Cerebellar cortex (tissue), 1 donor: ENCODE measurements at regions not wholly inside any gene's neighbourhood (a gene's known extent, or its start where the extent isn't known, plus 50 kb on each side); places are given as distances from the start of the nearest gene placed in this dataset.
A peak's percentile ranks its signal among the peaks of the same experiment; 100 is the strongest.
"Not testable (repeated sequence)": the region's sequence is repeated elsewhere in the genome, so short reads cannot be mapped to it uniquely, and the experiment has no call there.

Experiments used
- DNase-seq: peaks from one replicate; pipeline ENCODE4 v3.0.0-alpha.2; 2015; ENCODE audit warnings: low spot score

DNA sequence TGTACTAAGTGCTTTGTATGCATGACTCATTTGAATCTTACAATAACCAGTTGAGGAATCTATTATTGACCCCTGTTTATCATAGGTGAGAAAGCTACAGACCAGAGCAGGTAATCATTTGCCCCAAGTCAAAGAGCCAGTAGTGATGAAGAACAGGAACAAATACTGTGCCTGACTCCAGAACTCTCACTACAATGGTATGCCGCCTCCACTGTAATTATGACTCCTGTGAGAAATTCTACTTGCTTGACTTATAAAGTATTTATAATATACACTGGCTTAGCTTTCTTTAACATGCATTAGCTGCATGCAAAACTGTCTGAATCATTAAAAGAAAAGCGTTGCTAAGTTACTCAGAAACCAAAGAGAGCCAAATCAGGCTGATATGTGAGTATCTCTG is 92.6 kb downstream of the ZNF281 start:
- no peak for DNase-seq

DNA sequence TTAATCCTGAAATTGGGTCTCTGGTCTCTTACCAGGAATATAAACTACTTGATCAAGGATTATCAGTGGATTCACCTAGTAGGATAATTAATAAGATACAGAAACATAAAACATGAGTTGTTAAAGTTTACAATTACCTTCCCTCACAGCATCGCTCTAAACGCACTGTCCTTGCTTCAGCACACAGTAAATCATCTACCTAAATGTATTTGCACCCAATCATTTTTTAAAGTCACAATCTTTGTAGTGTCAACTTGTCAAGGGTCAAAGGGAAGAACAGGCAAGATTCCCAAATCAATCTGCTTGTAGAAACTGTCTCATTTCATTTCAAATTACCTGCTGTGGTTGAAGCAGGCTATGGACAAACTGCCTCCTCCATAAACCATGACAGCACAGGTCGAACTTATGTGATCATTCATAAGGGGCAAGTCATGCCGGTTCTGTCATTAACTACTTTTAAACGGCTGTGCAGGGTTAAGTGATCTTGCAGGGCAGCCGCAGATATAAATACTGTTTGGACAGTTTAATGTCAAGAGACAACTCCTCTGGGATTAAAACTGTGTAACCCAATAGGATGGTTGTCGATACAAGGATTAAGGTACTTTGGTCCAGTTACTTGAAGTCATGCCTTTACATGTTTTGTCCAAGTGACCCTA is 93.6 kb downstream of the ZNF281 start:
- DNase-seq: no peak

DNA sequence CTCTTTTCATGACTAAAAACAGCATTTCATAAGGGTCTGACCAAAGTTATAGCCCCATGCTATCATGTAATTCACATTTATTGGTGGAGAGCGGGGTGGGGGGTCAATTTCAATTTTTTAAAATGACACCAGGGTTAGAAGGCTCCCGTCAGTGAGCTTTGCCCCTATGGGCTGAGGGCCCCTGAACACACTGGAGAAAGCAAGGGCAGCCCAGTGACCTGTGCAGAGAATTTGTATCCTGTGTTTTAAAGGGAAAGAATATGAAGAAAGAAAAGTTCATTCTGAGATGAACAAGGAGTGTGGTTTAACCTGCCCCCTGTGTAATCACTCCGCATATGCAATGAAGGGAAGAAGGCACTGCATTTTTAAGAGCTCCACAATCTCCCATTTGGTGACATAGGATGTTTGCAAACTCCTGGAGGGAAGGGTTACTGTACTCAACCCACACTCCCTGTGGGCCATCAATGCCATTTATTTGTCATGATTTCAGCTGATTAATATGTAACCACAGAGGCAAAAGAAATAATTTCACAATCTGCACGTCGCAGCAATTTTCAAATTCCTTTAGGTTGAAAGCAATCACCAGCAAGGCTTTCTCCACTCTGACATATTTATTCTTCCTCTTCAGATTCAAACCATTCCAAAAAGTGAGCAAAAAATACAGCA is 95.6 kb downstream of the ZNF281 start:
- DNase-seq: no peak

DNA sequence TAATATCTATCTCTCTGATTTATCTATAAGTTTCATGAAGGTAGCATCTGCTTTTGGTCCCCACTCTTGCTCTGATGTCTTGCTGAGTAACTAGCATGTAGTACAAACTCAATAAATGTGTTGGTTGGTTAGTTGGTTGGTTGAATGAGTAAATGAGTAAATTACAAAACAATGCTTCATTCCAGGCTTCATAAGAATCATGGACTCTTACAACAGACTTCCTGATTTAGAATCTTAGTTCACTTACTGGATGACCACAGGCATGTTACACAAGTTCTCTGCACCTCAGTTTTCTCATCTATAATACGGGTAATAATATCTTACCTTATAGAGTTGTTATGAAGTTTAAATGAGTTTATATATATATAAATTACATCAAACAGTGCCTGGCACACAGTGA is 98.6 kb downstream of the ZNF281 start:
- no peak for DNase-seq

DNA sequence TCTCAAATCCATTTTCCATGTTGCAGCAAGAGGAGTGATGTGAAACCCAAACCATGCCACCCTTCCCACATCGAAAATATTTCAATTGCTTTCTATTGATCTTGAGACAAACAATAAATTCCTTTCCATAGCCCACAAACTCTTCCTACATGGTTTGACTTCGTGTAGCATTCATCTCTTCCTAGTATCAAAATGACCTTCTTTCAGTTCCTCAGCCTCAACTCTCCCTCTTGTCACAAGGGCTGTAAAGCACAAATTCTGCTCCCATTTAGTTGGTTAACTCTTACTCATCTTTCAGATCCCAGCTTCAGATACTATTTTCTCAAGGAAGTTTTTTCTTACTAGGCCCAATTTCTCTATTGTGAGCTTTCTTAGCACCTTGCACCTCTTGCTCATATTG is 99.0 kb downstream of the ZNF281 start:
- no peak for DNase-seq

DNA sequence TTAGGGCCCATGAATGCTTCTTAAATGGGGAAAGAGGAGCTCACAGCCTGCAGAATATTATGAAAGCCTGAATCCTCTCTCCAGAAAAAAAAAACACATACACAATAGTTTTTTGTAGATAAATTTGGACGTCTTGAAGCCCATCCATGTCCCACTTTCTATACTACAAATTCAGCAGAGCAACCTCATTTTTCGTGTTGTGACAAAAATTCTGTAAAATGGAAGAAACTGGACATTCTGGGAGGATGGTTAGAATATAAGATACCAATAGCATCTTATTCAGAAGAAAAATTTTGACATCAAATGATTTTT is 102.1 kb downstream of the ZNF281 start:
- DNase-seq: no peak

DNA sequence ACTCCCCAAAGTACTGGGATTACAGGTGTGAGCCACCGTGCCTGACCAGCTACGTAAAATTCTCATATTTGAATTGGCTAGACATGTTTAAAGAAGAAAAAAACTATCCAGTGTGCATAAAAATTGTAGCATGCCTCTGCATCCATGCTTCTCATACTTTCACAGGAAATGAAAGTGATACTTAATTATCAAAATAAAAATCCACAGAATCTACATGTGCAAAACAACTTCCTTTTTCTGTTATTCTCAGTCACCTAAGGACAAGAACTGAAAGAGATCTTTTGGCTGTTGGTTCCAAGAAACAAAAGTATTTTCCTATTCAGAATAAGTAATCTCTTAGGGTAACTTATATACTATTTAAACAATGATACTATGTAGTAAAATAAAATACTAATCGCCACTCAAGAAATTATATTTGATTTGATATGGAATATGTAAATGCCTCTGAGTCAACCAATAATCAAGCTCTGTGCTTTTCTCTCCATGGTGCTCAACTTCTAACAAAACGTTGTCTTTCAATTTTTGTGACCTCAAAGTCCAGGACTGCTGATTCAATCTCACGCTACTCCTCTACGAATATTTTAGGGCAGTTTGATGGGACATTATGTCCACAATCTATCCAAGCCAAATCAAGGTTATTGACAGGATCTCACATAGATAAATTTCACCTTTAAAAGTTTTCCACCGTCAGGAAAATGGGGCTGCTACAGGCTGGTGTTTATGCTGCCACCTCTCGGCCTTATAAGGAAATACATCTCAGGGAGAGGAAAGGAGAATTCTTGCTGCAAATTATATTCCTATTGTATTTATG is 102.7 kb downstream of the ZNF281 start:
- DNase-seq: peak; percentile 20

DNA sequence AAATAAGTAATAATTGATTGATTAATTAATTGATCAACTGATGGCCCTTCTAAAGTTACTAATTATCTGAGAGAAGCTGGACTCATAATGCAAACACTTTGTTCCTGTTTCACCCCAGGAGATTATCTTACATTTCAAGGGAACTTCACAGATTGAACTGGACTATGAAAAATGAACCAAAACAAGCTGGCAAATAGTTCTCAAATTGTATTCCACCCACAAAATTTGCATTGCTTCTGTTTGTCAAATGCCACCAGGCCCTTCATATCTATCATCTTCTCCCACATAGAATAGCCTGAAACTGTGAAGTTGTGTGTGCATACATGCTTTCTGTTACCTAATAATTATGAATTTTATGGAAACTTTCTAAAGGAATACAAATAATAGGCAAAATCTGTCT is 104.0 kb downstream of the ZNF281 start:
- DNase-seq: no peak

DNA sequence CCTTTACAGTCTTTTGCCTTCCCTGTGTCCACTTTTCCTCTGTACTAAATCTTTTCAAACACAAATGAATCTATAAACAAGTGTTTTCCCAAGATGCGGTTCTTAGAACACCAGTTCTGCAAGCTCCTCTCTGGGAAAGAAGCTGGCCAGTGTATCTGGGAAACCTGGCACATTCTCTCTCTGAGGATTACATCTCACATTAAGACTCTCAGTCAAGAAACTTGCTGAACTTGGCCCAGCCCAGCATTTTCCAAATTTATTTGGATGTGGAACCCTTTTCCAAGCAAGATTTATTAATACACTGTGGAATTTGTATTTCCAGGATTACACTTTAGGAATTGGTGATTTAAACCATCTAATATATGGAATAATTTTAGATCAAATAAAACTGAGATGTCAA is 105.7 kb downstream of the ZNF281 start:
- no peak for DNase-seq

DNA sequence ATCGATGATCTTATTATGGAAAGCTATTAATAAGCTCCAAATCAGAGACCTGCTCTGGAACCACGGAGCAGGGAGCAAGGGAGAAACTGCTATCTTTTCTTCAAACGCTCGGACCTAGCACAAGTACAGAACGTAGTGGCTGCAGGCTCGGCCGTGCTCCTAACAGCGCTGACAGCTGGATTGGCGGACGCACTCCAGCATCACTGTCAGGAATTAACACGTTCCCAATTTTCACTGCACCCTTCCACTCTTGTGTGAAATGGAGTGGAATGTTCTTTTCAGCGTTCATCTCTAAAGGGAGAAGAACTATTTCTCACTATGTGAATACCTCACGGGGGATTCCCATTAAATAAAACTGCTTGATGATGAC is 106.9 kb downstream of the ZNF281 start:
- DNase-seq: no peak

DNA sequence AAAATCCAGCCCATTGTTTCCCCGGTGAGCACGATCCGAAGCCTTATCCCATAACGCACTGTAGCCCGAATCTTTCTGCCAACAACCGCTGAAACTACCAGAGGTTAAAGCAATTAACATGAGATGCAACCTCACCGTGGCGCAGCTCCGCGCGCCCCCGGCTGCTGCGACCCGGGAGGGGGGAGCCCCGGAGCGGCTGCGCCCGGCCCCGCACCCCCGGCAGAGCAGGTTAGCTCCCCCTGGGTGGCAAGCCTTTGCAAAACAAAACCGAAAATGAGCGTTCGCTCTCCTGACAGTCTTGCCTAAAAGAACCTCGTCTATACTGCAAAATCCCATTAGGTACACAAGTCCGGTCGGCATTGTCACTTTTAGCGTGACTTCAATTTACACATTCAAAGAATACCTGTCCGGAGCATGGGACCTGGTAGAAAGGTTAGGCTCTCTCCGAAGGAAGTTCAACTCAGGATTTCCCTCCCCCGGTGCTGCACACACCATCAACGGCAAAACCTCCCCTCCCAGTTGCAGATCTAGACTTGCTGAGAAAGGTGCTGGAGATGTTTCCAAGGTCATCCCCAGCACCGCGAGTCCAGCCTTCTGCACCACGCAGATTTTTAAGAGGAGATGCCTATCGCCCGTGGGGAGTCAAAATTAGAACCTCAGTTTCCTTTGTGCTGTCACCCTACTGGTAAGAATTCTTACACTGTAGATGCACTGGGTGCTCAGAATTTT is 107.5 kb downstream of the ZNF281 start:
- no peak for DNase-seq

DNA sequence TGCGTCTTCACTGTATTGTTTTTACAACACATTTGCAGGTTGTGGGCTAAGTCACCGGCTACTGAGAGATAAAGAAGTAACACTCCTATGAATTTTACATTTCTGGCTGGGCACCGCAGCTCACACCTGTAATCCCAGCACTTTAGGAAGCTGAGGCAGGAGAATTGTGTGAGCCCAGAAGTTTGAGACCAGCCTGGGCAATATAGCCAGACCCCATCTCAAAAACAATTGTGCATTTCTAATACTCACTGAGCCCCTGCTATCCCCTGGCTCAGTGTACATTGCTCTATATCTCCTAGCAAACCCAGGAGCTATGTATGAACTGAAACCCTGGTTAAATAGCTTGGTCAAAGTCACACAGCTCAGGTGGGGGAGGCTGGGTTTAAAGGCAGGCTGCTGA is 108.7 kb downstream of the ZNF281 start:
- no peak for DNase-seq

DNA sequence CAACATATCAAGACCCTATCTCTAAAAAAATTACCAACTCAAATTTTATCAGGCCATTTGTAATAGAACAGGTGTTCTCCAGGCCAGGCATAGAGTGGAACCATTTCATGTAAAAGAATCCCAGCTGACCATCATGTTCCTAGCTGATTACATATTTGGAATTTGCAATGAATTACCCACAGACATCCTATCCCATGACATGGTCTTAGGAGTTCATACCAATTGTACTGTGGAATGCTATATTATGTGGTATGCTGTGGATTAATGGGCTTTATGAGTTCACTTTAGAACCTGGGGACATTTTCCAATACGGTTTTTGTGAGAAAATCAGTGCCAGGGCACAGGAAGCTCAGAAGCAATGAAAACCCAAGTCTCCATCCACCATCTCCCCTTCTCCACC is 110.3 kb downstream of the ZNF281 start:
- DNase-seq: no peak

DNA sequence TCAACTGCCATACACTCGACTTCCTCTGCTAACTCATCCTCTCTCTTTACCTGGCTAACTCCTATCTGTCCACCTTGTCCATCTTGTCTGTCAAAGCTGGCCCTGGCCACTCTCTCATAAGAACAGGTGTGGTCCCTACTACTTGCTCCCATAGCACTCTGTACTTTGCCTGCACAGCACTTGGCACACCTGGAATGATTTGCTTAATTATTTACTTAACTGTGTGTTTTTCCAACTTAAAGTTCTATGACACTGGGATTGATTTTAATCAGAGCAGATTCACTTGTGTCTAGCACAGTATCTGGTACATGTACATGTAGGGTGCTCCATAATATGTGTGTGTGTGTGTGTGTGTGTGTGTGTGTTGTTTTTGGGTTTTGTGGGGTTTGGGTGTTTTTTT is 111.6 kb downstream of the ZNF281 start:
- DNase-seq: no peak

DNA sequence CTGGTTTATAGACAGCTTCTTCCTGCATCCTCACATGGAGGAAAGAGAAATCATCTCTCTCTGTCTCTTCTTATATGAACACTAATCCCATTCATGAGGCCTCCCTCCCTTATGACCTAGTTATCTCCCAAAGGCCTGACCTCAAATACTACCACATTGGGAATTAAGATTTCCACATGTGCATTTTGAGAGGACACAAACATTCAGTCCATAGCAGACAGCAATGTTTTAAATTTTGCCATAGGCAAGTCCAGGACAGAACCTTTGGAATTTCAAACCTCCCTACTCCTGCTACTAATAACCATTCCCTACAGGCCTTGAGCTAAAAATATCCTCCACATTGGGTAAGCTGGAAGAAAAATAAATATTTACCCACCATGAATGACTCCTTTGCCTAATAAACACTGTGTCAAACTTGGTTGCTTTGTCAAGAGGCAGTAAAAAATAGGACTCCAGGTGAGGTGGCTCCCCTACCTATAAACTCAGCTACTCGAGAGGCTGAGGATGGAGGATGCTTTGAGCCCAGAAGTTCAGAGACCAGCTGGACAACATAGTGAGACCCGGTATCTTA is 113.7 kb downstream of the ZNF281 start:
- no peak for DNase-seq

DNA sequence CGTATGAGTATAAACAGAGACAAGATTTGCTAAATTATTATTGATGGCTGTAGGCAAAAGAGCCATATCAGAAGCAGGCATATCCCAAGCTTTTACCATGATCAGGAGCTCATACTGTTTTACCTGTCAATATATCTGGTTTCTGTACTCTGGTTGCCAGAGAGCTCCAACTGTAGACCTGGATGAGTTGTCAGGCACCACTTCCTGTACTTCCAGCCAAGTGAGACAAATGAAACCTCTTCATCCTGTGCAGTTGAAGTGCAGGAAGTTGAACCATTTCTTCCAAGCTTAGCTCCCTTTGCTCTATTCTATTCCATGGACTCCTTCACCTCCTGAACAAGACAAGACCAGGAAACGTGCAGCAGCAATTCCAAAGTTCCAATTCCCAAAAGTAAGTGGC is 115.6 kb downstream of the ZNF281 start:
- DNase-seq: no peak

DNA sequence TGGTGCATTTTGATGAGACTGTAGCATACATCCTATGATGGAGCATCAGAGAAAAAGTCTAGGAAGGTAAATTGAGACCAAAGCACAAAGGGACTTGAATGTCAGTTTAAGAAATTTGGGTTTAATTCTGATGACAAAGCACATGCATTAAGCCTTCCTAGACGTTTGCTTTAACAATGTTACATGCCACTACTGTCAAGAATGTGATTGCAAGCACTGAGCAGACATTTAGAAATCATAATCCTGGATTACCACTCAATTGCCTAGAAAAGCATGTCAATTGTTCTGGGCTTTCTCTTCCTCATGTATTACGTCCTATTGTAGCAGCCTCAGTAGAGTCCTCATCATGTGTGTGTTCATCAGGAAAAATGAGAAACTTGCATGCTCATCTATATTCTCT is 117.1 kb downstream of the ZNF281 start:
- DNase-seq: no peak

DNA sequence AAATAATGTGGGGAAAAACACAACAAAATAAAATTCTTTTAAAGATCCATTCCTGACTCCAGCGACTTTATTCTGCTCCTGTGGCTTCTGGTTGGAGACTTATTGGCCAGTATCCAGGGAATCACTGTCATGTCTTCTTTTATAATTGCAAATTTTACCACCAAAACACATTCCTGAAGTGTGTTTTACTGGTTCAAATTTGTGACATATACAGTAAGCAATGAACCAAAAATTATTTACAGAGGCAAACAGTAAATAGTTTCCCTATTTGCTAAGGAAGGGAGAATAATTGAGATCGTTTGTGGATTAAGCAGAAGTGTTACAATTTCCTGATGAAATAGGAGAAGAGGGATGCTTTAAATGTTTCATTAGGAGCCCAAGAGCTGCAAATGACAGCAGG is 118.7 kb downstream of the ZNF281 start:
- no peak for DNase-seq

DNA sequence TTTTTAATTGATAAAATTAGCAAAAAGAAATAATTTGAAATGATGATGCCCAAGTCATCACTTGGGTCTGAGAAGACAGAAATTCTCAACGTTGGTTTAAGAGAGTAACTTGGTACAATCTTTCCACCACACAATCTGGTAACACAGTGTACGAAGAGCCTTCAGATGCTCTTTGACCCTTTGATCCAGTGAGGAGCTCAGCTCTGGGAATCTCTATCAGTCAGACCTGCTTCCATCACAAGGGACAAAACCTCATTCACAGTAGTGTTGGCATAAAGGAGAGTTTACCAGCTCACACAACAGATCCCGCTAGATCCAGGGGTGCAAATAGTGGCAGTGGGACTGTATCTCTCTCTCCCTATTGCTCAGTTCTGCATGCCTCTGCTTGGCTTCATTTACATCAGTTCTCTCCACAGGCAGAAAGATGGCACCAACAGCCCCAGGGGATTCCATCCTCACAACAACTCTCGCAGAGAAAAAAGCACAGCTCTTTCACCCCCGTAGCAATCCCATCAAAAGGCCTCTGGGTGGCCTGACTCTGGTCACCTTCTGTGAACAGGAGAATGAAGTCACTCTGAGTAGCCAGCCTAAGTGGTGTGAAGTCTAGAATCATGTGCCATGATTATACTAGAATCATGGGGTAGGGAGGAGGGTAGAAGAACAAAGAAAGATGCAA is 119.7 kb downstream of the ZNF281 start:
- DNase-seq: no peak

DNA sequence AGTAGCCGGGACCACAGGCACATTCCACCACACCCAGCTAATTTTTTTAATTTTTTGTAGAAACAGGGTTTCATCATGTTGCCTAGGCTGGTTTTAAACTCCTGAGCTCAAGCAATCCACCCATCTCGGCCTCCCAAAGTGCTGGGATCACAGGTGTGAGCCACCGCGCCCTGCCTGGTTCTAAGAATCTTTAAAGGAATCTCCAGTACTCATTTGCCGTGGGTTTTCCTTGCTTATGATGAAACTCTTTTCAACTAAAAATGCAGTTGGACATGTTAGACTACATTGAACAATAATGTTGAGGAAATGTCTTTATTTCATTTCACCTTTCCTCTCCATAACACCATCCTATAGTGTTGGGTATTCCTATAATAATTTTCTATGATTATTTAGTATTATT is 121.6 kb downstream of the ZNF281 start:
- no peak for DNase-seq

DNA sequence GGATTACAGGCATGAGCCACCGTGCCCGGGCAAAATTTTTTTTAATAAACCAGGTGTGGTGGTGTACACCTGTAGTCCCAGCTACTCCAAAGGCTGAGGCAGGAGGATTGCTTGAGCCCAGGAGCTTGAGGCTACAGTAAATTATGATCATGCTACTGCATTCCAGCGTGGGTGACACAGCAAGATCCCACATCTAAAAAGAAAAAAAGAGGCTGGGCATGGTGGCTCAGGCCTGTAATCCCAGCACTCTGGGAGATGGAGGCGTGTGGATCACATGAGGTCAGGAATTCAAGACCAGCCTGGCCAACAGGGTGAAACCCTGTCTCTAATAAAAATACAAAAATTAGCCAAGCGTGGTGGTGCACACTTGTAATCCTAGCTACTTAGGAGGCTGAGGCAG is 125.6 kb downstream of the ZNF281 start:
- DNase-seq: not testable (repeated sequence)
